Mesenchymal stem cell (in vitro differentiated cells and primary cell): ENCODE measurements at regions not wholly inside any gene's neighbourhood (a gene's known extent, or its start where the extent isn't known, plus 50 kb on each side); places are given as distances from the start of the nearest gene placed in this dataset.

Experiments used
- DNase-seq: peaks from one replicate; pipeline ENCODE4 v3.0.0-alpha.2; 2013
- H2AFZ ChIP-seq: one replicate; pipeline ENCODE4 v1.6.1; 2013; ENCODE audit warnings: low read depth, mild to moderate bottlenecking, control low read depth, inconsistent platforms, low read length, moderate library complexity
- H2AK5ac ChIP-seq: 2 replicates; pipeline ENCODE4 v1.6.1; 2013; ENCODE audit warnings: low read length, moderate library complexity, mild to moderate bottlenecking, inconsistent platforms; ENCODE audit not compliant: severe bottlenecking
- H2BK120ac ChIP-seq: one replicate; pipeline ENCODE4 v1.6.1; 2013; ENCODE audit warnings: low read depth, mild to moderate bottlenecking, inconsistent platforms, low read length, moderate library complexity
- H2BK12ac ChIP-seq, 2 experiments: one replicate each; pipeline ENCODE4 v1.6.1; 2013; ENCODE audit warnings: inconsistent platforms in 2 of 2, low read length in 2 of 2, mild to moderate bottlenecking in 2 of 2, moderate library complexity in 2 of 2, control low read depth in 1 of 2
- H2BK15ac ChIP-seq: one replicate; pipeline ENCODE4 v1.6.1; 2013; ENCODE audit warnings: mild to moderate bottlenecking, low read depth, inconsistent platforms; ENCODE audit not compliant: poor library complexity, severe bottlenecking
- H2BK5ac ChIP-seq: 2 replicates; pipeline ENCODE4 v1.6.1; 2013; ENCODE audit warnings: low read depth, mild to moderate bottlenecking, low read length, control low read depth, inconsistent platforms; ENCODE audit not compliant: poor library complexity, severe bottlenecking
- H3K14ac ChIP-seq, 2 experiments: one replicate each; pipeline ENCODE4 v1.6.1; 2013; ENCODE audit warnings: inconsistent platforms in 2 of 2, low read length in 2 of 2, control low read depth in 1 of 2, mild to moderate bottlenecking in 1 of 2, moderate library complexity in 1 of 2
- H3K18ac ChIP-seq, 2 experiments: one replicate each; pipeline ENCODE4 v1.6.1; 2013; ENCODE audit warnings: inconsistent platforms in 2 of 2, low read length in 2 of 2, control low read depth in 1 of 2, low read depth in 1 of 2, mild to moderate bottlenecking in 1 of 2
- H3K23ac ChIP-seq, 2 experiments: one replicate each; pipeline ENCODE4 v1.6.1; 2013; ENCODE audit warnings: inconsistent platforms in 2 of 2, low read length in 2 of 2, mild to moderate bottlenecking in 2 of 2, moderate library complexity in 2 of 2, control low read depth in 1 of 2
- H3K27ac ChIP-seq: 2 replicates; pipeline ENCODE4 v1.5.1; 2013; ENCODE audit warnings: mild to moderate bottlenecking, moderate library complexity, low read length, control low read depth, inconsistent platforms; ENCODE audit not compliant: poor library complexity, severe bottlenecking
- H3K27me3 ChIP-seq, 2 experiments: 2 replicates each; pipeline versions ENCODE4 v1.6.1 to v1.7.0; 2013; ENCODE audit warnings: low read length in 2 of 2, mild to moderate bottlenecking in 2 of 2, moderate library complexity in 2 of 2, control low read depth in 1 of 2, inconsistent platforms in 1 of 2; ENCODE audit not compliant: control insufficient read depth in 1 of 2, insufficient read depth in 1 of 2
- H3K36me3 ChIP-seq, 2 experiments: 2 replicates each; pipeline versions ENCODE4 v1.6.1 to v1.7.0; 2013; ENCODE audit warnings: low read length in 2 of 2, control low read depth in 1 of 2, inconsistent platforms in 1 of 2, low read depth in 1 of 2, mild to moderate bottlenecking in 1 of 2; ENCODE audit not compliant: insufficient read depth in 2 of 2, control insufficient read depth in 1 of 2
- H3K4ac ChIP-seq, 2 experiments: one replicate each; pipeline ENCODE4 v1.6.1; 2013; ENCODE audit warnings: inconsistent platforms in 2 of 2, low read length in 2 of 2, mild to moderate bottlenecking in 2 of 2, moderate library complexity in 2 of 2, control low read depth in 1 of 2, low read depth in 1 of 2
- H3K4me1 ChIP-seq: 2 replicates; pipeline ENCODE4 v1.6.1; 2013; ENCODE audit warnings: low read depth, low read length, control low read depth; ENCODE audit not compliant: control insufficient read depth, insufficient read depth
- H3K4me2 ChIP-seq: 2 replicates; pipeline ENCODE4 v1.6.1; 2013; ENCODE audit warnings: low read length, mild to moderate bottlenecking, inconsistent platforms; ENCODE audit not compliant: poor library complexity, severe bottlenecking
- H3K4me3 ChIP-seq, 2 experiments: 2 replicates each; pipeline versions ENCODE4 v1.5.1 to v1.7.0; 2013; ENCODE audit warnings: low read length in 2 of 2, mild to moderate bottlenecking in 2 of 2, control low read depth in 1 of 2, low read depth in 1 of 2; ENCODE audit not compliant: insufficient read depth in 1 of 2
- H3K79me1 ChIP-seq: replicated peaks from 2 replicates; pipeline ENCODE4 v1.6.1; 2013; ENCODE audit warnings: mild to moderate bottlenecking, control low read depth, low read length, inconsistent platforms; ENCODE audit not compliant: poor library complexity, severe bottlenecking
- H3K9ac ChIP-seq: 2 replicates; pipeline ENCODE4 v1.7.0; 2013; ENCODE audit warnings: mild to moderate bottlenecking, low read length, moderate library complexity
- H3K9me3 ChIP-seq: 2 replicates; pipeline ENCODE4 v1.7.0; 2013; ENCODE audit warnings: mild to moderate bottlenecking, low read length; ENCODE audit not compliant: control insufficient read depth
- H4K8ac ChIP-seq: one replicate; pipeline ENCODE4 v1.6.1; 2013; ENCODE audit warnings: inconsistent platforms, mild to moderate bottlenecking, low read length, moderate library complexity
- H4K91ac ChIP-seq: one replicate; pipeline ENCODE4 v1.6.1; 2013; ENCODE audit warnings: mild to moderate bottlenecking, low read length, inconsistent platforms
- WGBS: methylation state at CpG from one replicate; pipeline ENCODE4 v1.1.7; 2013; ENCODE audit warnings: mixed read lengths; 5-methylcytosine and 5-hydroxymethylcytosine counted together

DNA sequence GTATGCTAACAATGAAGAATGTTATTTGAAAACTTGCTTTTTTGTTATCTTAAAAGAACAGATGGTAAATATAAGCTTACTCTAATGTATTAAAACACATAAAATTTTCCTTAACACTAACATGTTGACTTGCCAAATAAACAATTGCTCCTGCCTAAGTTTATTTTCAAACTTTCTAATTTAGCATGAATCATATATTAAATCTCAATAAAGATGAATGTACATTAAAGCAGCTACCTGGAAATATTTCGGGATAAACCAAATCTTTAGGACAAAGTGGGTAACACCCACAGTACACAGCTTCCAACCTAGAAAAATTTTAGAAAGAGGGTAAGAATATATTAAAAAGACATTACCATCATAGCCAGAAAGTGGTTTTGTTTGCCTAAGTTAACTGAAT is 567.4 kb downstream of the ZEB2 start:
- no peak overlapping the region for H4K8ac ChIP-seq
- H3K4me3 ChIP-seq, result no peak overlapping the region
- H2BK15ac ChIP-seq, result no peak overlapping the region
- no peak overlapping the region for H3K4me2 ChIP-seq
- H3K27me3 ChIP-seq, result no peaks in the 10 kb centered on the region
- no peak overlapping the region for H3K9ac ChIP-seq
- no peak overlapping the region for H3K27ac ChIP-seq
- H3K4me1 ChIP-seq, result peaks cover 2% of the 10 kb centered on the region
- H3K18ac ChIP-seq, result no peak overlapping the region
- H3K4ac ChIP-seq, result no peak overlapping the region
- H3K23ac ChIP-seq, result no peak overlapping the region
- H3K14ac ChIP-seq, result no peak overlapping the region
- H2AFZ ChIP-seq, result no peak overlapping the region
- no CpG with 5 or more reads among the region's 1 CpG for WGBS
- no peaks in the 10 kb centered on the region for H3K36me3 ChIP-seq
- H2AK5ac ChIP-seq, result no peak overlapping the region
- no peak overlapping the region for H2BK120ac ChIP-seq
- H3K79me1 ChIP-seq, result no peaks in the 10 kb centered on the region
- no peaks in the 10 kb centered on the region for H3K9me3 ChIP-seq
- no peak overlapping the region for H2BK12ac ChIP-seq
- no peak overlapping the region for H2BK5ac ChIP-seq
- DNase-seq, result no peak
- H4K91ac ChIP-seq, result no peak overlapping the region

- H3K27me3 ChIP-seq, result no peaks in the 10 kb centered on the region
- H3K36me3 ChIP-seq, result peaks cover 0 to 5% of the 10 kb centered on the region in 2 experiments
- H2AFZ ChIP-seq, result no peak overlapping the region
- no peak overlapping the region for H4K8ac ChIP-seq
- no peak overlapping the region for H3K4me3 ChIP-seq
- no peaks in the 10 kb centered on the region for H3K79me1 ChIP-seq
- peaks cover under 1% of the 10 kb centered on the region for H3K4me1 ChIP-seq
- H2AK5ac ChIP-seq, result no peak overlapping the region
- DNase-seq, result no peak
- H3K18ac ChIP-seq, result no peak overlapping the region
- no peak overlapping the region for H3K27ac ChIP-seq
- WGBS, result no CpG with 5 or more reads among the region's 2 CpGs
- H3K9me3 ChIP-seq, result no peaks in the 10 kb centered on the region
- no peak overlapping the region for H3K4me2 ChIP-seq
- H2BK5ac ChIP-seq, result no peak overlapping the region
- H3K4ac ChIP-seq, result no peak overlapping the region
- H3K23ac ChIP-seq, result no peak overlapping the region
- no peak overlapping the region for H2BK120ac ChIP-seq
- no peak overlapping the region for H4K91ac ChIP-seq
- no peak overlapping the region for H2BK15ac ChIP-seq
- H2BK12ac ChIP-seq, result no peak overlapping the region
- no peak overlapping the region for H3K14ac ChIP-seq
- no peak overlapping the region for H3K9ac ChIP-seq
These were observed 569.2 kb downstream of the ZEB2 start for GRCh38 chr2:143950704-143951103.

DNA sequence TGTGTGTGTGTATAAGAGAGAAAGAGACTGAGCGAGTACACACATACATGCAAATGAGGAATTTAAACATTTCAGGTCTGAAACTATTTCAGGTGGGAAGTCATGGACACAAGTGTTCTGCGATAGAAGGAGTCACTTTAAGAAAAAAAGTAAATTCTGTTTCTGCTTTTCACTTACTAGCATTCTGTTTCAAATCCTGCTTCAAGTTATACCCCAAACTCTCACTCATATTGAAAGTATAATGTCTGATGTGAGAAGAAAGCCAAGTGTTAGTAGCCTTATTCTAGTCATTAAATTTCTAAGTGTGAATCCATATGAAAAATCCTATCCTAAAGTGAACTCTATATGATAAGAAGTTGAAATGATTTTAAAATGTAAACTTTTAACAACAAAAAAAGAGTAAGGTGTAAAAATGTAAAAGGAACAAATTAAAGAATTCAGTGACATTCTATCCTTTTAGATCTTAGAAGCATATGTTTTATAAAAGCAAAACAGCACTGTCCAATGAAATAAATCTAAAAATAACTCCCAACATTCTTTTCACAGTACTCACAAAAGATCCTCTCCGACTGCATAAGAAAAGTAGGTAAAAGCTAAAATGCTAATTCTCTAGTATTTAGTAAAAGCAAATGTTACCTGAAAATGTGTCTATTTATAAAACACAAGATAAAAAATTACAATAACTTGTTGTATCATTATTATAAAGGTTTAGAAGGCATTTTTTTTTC is 570.6 kb downstream of the ZEB2 start:
- Histone ChIP-seq H4K91ac (no peak overlapping the region), H3K79me1 (no peaks in the 10 kb centered on the region), H3K27ac (no peak overlapping the region), H3K23ac (no peak overlapping the region), H3K9ac (no peak overlapping the region), H3K4me1 (no peaks in the 10 kb centered on the region), H3K4me2 (no peak overlapping the region), H2BK5ac (no peak overlapping the region), H3K27me3 (no peaks in the 10 kb centered on the region), H2BK15ac (no peak overlapping the region), H3K14ac (no peak overlapping the region), H3K36me3 (peaks cover 0 to 5% of the 10 kb centered on the region in 2 experiments), H2BK12ac (no peak overlapping the region), H3K18ac (no peak overlapping the region), H3K9me3 (no peaks in the 10 kb centered on the region), H2AK5ac (no peak overlapping the region), H2AFZ (no peak overlapping the region), H3K4ac (no peak overlapping the region), H3K4me3 (no peak overlapping the region), H4K8ac (no peak overlapping the region), H2BK120ac (no peak overlapping the region)
- peak; percentile 7 for DNase-seq
- WGBS, result 100% methylated on average over 1 of the region's 3 CpGs

GRCh38 chr2:143948710-143949109 is 571.2 kb downstream of the ZEB2 start:
- Histone ChIP-seq H3K4me1 (no peaks in the 10 kb centered on the region), H3K9ac (no peak overlapping the region), H3K18ac (no peak overlapping the region), H3K14ac (no peak overlapping the region), H2BK12ac (no peak overlapping the region), H3K23ac (no peak overlapping the region), H3K4me2 (no peak overlapping the region), H2AFZ (no peak overlapping the region), H4K91ac (no peak overlapping the region), H2BK15ac (no peak overlapping the region), H3K36me3 (peaks cover 0 to 5% of the 10 kb centered on the region in 2 experiments), H2AK5ac (no peak overlapping the region), H3K4me3 (no peak overlapping the region), H4K8ac (no peak overlapping the region), H3K4ac (no peak overlapping the region), H3K79me1 (no peaks in the 10 kb centered on the region), H2BK5ac (no peak overlapping the region), H3K27ac (no peak overlapping the region), H2BK120ac (no peak overlapping the region), H3K9me3 (no peaks in the 10 kb centered on the region), H3K27me3 (no peaks in the 10 kb centered on the region)
- no peak for DNase-seq
- WGBS, result 100% methylated on average over 1 of the region's 2 CpGs
